Liver (tissue), 8 donors: ENCODE measurements at regions not wholly inside any gene's neighbourhood (a gene's known extent, or its start where the extent isn't known, plus 50 kb on each side); places are given as distances from the start of the nearest gene placed in this dataset.

Source experiments
- DNase-seq: peaks from one replicate; pipeline ENCODE4 v3.0.0-alpha.2; 2017; ENCODE audit warnings: low spot score
- H3K27ac ChIP-seq, 2 donors: one replicate each; pipeline ENCODE4 v1.7.0; 2013; ENCODE audit warnings: inconsistent platforms in 2 of 2, low read length in 2 of 2, control low read depth in 1 of 2, low read depth in 1 of 2, mild to moderate bottlenecking in 1 of 2
- H3K27me3 ChIP-seq, 4 donors: one replicate each; pipeline versions ENCODE4 v1.6.1 to v1.7.0; 2013; ENCODE audit warnings: low read length in 3 of 4, inconsistent platforms in 1 of 4, mild to moderate bottlenecking in 1 of 4, moderate library complexity in 1 of 4; ENCODE audit not compliant: control insufficient read depth in 4 of 4, insufficient read depth in 4 of 4
- H3K36me3 ChIP-seq, 4 donors: one replicate each; pipeline versions ENCODE4 v1.6.1 to v1.7.0; 2013; ENCODE audit warnings: low read length in 3 of 4, mild to moderate bottlenecking in 3 of 4, low read depth in 1 of 4, moderate library complexity in 1 of 4; ENCODE audit not compliant: control insufficient read depth in 4 of 4, insufficient read depth in 3 of 4
- H3K4me1 ChIP-seq, 4 donors: one replicate each; pipeline versions ENCODE4 v1.6.1 to v1.7.0; 2013; ENCODE audit warnings: low read length in 3 of 4, mild to moderate bottlenecking in 3 of 4, moderate library complexity in 1 of 4; ENCODE audit not compliant: control insufficient read depth in 4 of 4, insufficient read depth in 4 of 4
- H3K4me3 ChIP-seq, 3 donors: one replicate each; pipeline versions ENCODE4 v1.6.1 to v1.7.0; 2013; ENCODE audit warnings: low read length in 3 of 3, control low read depth in 1 of 3, low read depth in 1 of 3, mild to moderate bottlenecking in 1 of 3
- H3K9ac ChIP-seq, 2 donors: one replicate each; pipeline ENCODE4 v1.7.0; 2013; ENCODE audit warnings: low read length in 2 of 2, mild to moderate bottlenecking in 2 of 2, moderate library complexity in 2 of 2, control low read depth in 1 of 2, low read depth in 1 of 2
- H3K9me3 ChIP-seq, 4 donors: one replicate each; pipeline versions ENCODE4 v1.6.1 to v1.7.0; 2013; ENCODE audit warnings: low read length in 3 of 4; ENCODE audit not compliant: control insufficient read depth in 4 of 4
- EGR1 ChIP-seq, 2 donors: IDR thresholded peaks; 2 replicates each; pipeline ENCODE4 v1.6.1; 2016 to 2018; ENCODE audit warnings: antibody characterized with exemption in 2 of 2, low read depth in 2 of 2
- FOXA1 ChIP-seq: IDR thresholded peaks from 2 replicates; pipeline ENCODE4 v1.6.1; 2016; ENCODE audit warnings: antibody characterized with exemption
- FOXA2 ChIP-seq: IDR thresholded peaks from 2 replicates; pipeline ENCODE4 v1.6.1; 2016; ENCODE audit warnings: antibody characterized with exemption
- GABPA ChIP-seq, 2 donors: IDR thresholded peaks in 1 of 2; conservative IDR thresholded peaks in 1 of 2; 2 replicates each; pipeline ENCODE4 v1.6.1; 2016; ENCODE audit warnings: antibody characterized with exemption in 2 of 2, mild to moderate bottlenecking in 1 of 2, moderate library complexity in 1 of 2
- HNF4A ChIP-seq, 2 donors: conservative IDR thresholded peaks; 2 replicates each; pipeline ENCODE4 v1.6.1; 2016; ENCODE audit warnings: antibody characterized with exemption in 2 of 2, mild to moderate bottlenecking in 2 of 2
- HNF4G ChIP-seq: IDR thresholded peaks from 2 replicates; pipeline ENCODE4 v1.6.1; 2016; ENCODE audit warnings: antibody characterized with exemption
- JUND ChIP-seq, 2 donors: IDR thresholded peaks; 2 replicates each; pipeline ENCODE4 v1.6.1; 2016; ENCODE audit warnings: antibody characterized with exemption in 2 of 2
- NR2F2 ChIP-seq: IDR thresholded peaks from 2 replicates; pipeline ENCODE4 v1.6.1; 2016; ENCODE audit warnings: antibody characterized with exemption
- RAD21 ChIP-seq, 2 donors: IDR thresholded peaks; 2 replicates each; pipeline ENCODE4 v1.6.1; 2016; ENCODE audit warnings: antibody characterized with exemption in 2 of 2, mild to moderate bottlenecking in 2 of 2
- RXRA ChIP-seq, 2 donors: IDR thresholded peaks; 2 replicates each; pipeline ENCODE4 v1.6.1; 2017 to 2018; ENCODE audit warnings: antibody characterized with exemption in 2 of 2, mild to moderate bottlenecking in 1 of 2
- SP1 ChIP-seq: IDR thresholded peaks from 2 replicates; pipeline ENCODE4 v1.6.1; 2018; ENCODE audit warnings: antibody characterized with exemption, mild to moderate bottlenecking
- TAF1 ChIP-seq: conservative IDR thresholded peaks from 2 replicates; pipeline ENCODE4 v1.6.1; 2016; ENCODE audit warnings: antibody characterized with exemption, mild to moderate bottlenecking
- YY1 ChIP-seq: IDR thresholded peaks from 2 replicates; pipeline ENCODE4 v1.6.1; 2016; ENCODE audit warnings: antibody characterized with exemption, mild to moderate bottlenecking
- WGBS: extraction: QIAGEN DNeasy Blood & Tissue Kit; methylation state at CpG from one replicate; pipeline ENCODE4 v1.1.7; 2013; 5-methylcytosine and 5-hydroxymethylcytosine counted together
- TF ChIP-seq, protein P1 (sequence below): IDR thresholded peaks from 2 replicates; pipeline ENCODE4 v1.6.1; 2016; ENCODE audit warnings: antibody characterized with exemption
- TF ChIP-seq, protein P2 (sequence below): IDR thresholded peaks from 2 replicates; pipeline ENCODE4 v1.6.1; 2016; ENCODE audit warnings: antibody characterized with exemption, mild to moderate bottlenecking
- TF ChIP-seq, protein P3 (sequence below): fragments of 150-350 bp; IDR thresholded peaks from 2 replicates; pipeline ENCODE4 v1.5.1; 2017; ENCODE audit warnings: improper control_type of control experiment, low read depth, low read length; ENCODE audit not compliant: missing input control
- TF ChIP-seq, protein P4 (sequence below): IDR thresholded peaks from 2 replicates; pipeline ENCODE4 v1.6.1; 2016; ENCODE audit warnings: antibody characterized with exemption
- TF ChIP-seq, protein P5 (sequence below): IDR thresholded peaks from 2 replicates; pipeline ENCODE4 v1.6.1; 2016; ENCODE audit warnings: antibody characterized with exemption
- donor health status: healthy.
- donor health status: healthy.
- donor health status: healthy.
- donor health status: healthy.
- donor health status: healthy.

DNA sequence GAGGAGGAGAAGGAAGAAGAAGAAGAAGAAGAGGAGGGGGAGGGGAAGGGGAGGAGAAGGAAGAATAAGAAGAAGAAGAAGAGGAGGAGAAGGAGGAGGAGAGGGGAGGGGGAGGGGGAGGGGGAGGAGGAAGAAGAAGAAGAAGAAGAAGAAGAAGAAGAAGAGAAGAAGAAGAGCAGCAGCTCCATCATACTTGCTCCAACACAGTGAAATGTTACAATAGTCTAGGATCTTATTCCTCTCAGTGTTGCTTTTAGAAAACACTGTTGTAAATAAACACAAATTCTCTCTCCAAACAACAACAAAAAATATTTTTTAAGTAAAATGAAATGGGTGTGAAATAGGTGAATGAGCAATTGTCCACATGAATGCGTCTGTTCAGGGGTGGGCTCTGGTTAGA is 126.6 kb upstream of the KCNJ16 start:
- no peak overlapping the region for H3K27ac ChIP-seq
- no peak overlapping the region for H3K4me3 ChIP-seq
- TF ChIP-seq HNF4A (conservative IDR thresholded peaks at IDR 0.05) (no peak), FOXA1 (no peak), SP1 (no peak), TAF1 (no peak), RAD21 (IDR thresholded peaks at IDR 0.05) (no peak), NR2F2 (no peak)
- TF ChIP-seq, protein P1, sequence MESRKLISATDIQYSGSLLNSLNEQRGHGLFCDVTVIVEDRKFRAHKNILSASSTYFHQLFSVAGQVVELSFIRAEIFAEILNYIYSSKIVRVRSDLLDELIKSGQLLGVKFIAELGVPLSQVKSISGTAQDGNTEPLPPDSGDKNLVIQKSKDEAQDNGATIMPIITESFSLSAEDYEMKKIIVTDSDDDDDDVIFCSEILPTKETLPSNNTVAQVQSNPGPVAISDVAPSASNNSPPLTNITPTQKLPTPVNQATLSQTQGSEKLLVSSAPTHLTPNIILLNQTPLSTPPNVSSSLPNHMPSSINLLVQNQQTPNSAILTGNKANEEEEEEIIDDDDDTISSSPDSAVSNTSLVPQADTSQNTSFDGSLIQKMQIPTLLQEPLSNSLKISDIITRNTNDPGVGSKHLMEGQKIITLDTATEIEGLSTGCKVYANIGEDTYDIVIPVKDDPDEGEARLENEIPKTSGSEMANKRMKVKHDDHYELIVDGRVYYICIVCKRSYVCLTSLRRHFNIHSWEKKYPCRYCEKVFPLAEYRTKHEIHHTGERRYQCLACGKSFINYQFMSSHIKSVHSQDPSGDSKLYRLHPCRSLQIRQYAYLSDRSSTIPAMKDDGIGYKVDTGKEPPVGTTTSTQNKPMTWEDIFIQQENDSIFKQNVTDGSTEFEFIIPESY = no peak
- H3K9me3 ChIP-seq = no peaks in the 10 kb centered on the region
- H3K4me1 ChIP-seq = no peaks in the 10 kb centered on the region
- no peaks in the 10 kb centered on the region for H3K36me3 ChIP-seq
- WGBS = 85% methylated on average over 1 of the region's 1 CpG
- no peak overlapping the region for H3K9ac ChIP-seq
- H3K27me3 ChIP-seq = peaks cover 0 to 4% (median 0%) of the 10 kb centered on the region in 4 donors
- DNase-seq = no peak

DNA sequence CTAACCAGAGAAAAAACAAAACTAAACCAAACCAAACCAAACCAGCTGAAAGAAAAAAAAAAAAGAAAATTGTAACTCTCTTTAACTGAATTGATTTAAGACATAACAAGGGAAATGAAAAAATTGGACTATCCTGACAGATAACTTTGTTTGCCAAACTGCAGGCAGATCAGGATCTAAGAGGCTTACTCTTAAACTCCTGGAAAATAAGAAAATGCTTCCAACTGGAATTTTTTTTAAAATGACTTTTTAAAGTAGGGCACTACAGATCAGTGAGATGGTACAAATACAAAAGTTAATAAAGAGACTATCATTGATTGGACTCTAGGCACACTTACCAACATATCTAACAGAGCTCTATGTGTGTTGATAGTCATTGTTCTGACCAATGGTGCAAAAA is 125.5 kb upstream of the KCNJ16 start:
- DNase-seq = no peak
- H3K36me3 ChIP-seq = no peaks in the 10 kb centered on the region
- peaks cover 0 to 4% (median 0%) of the 10 kb centered on the region in 4 donors for H3K27me3 ChIP-seq
- no peaks in the 10 kb centered on the region for H3K4me1 ChIP-seq
- no peak overlapping the region for H3K9ac ChIP-seq
- no peak overlapping the region for H3K27ac ChIP-seq
- no peaks in the 10 kb centered on the region for H3K9me3 ChIP-seq
- no peak for TF ChIP-seq YY1
- TF ChIP-seq, protein P2, sequence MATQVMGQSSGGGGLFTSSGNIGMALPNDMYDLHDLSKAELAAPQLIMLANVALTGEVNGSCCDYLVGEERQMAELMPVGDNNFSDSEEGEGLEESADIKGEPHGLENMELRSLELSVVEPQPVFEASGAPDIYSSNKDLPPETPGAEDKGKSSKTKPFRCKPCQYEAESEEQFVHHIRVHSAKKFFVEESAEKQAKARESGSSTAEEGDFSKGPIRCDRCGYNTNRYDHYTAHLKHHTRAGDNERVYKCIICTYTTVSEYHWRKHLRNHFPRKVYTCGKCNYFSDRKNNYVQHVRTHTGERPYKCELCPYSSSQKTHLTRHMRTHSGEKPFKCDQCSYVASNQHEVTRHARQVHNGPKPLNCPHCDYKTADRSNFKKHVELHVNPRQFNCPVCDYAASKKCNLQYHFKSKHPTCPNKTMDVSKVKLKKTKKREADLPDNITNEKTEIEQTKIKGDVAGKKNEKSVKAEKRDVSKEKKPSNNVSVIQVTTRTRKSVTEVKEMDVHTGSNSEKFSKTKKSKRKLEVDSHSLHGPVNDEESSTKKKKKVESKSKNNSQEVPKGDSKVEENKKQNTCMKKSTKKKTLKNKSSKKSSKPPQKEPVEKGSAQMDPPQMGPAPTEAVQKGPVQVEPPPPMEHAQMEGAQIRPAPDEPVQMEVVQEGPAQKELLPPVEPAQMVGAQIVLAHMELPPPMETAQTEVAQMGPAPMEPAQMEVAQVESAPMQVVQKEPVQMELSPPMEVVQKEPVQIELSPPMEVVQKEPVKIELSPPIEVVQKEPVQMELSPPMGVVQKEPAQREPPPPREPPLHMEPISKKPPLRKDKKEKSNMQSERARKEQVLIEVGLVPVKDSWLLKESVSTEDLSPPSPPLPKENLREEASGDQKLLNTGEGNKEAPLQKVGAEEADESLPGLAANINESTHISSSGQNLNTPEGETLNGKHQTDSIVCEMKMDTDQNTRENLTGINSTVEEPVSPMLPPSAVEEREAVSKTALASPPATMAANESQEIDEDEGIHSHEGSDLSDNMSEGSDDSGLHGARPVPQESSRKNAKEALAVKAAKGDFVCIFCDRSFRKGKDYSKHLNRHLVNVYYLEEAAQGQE = no peak
- no peak for TF ChIP-seq EGR1 (IDR thresholded peaks at IDR 0.05; ENCODE audit: low read depth in 2 of 2)
- TF ChIP-seq FOXA2 = no peak
- TF ChIP-seq RAD21 (IDR thresholded peaks at IDR 0.05) = no peak
- TF ChIP-seq, protein P3, sequence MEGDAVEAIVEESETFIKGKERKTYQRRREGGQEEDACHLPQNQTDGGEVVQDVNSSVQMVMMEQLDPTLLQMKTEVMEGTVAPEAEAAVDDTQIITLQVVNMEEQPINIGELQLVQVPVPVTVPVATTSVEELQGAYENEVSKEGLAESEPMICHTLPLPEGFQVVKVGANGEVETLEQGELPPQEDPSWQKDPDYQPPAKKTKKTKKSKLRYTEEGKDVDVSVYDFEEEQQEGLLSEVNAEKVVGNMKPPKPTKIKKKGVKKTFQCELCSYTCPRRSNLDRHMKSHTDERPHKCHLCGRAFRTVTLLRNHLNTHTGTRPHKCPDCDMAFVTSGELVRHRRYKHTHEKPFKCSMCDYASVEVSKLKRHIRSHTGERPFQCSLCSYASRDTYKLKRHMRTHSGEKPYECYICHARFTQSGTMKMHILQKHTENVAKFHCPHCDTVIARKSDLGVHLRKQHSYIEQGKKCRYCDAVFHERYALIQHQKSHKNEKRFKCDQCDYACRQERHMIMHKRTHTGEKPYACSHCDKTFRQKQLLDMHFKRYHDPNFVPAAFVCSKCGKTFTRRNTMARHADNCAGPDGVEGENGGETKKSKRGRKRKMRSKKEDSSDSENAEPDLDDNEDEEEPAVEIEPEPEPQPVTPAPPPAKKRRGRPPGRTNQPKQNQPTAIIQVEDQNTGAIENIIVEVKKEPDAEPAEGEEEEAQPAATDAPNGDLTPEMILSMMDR = no peak
- TF ChIP-seq, protein P4, sequence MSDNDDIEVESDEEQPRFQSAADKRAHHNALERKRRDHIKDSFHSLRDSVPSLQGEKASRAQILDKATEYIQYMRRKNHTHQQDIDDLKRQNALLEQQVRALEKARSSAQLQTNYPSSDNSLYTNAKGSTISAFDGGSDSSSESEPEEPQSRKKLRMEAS = no peak
- TF ChIP-seq TAF1 = no peak
- TF ChIP-seq, protein P1 = no peak
- TF ChIP-seq RXRA (IDR thresholded peaks at IDR 0.05) = no peak
- TF ChIP-seq, protein P5, sequence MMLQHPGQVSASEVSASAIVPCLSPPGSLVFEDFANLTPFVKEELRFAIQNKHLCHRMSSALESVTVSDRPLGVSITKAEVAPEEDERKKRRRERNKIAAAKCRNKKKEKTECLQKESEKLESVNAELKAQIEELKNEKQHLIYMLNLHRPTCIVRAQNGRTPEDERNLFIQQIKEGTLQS = no peak
- TF ChIP-seq JUND (IDR thresholded peaks at IDR 0.05) = no peak
- no peak for TF ChIP-seq GABPA (IDR thresholded peaks at IDR 0.05 in 1 of 2, conservative IDR thresholded peaks at IDR 0.05 in 1 of 2)
- no peak for TF ChIP-seq HNF4A (conservative IDR thresholded peaks at IDR 0.05)
- no peak for TF ChIP-seq FOXA1
- no peak for TF ChIP-seq NR2F2
- no peak for TF ChIP-seq HNF4G
- TF ChIP-seq SP1 = no peak
- no peak overlapping the region for H3K4me3 ChIP-seq
